PFSK-1 (cell line): ENCODE measurements at regions not wholly inside any gene's neighbourhood (a gene's known extent, or its start where the extent isn't known, plus 50 kb on each side); places are given as distances from the start of the nearest gene placed in this dataset.

Experiments
- FOXP2 ChIP-seq: optimal IDR thresholded peaks from 2 replicates; pipeline ENCODE3; 2011; ENCODE audit warnings: borderline replicate concordance, control low read depth, inconsistent platforms; ENCODE audit not compliant: insufficient read depth; ENCODE audit errors: extremely low read length, extremely low read depth
- POLR2AphosphoS5 ChIP-seq: IDR thresholded peaks from 2 replicates; pipeline ENCODE4 v1.6.1; 2012; ENCODE audit warnings: low read depth, mild to moderate bottlenecking, control low read depth, low read length, moderate library complexity
- SIN3A ChIP-seq: IDR thresholded peaks from 2 replicates; pipeline ENCODE4 v1.6.1; 2012; ENCODE audit warnings: mild to moderate bottlenecking, low read length, moderate library complexity, borderline replicate concordance; ENCODE audit not compliant: insufficient read depth
- TAF1 ChIP-seq: IDR thresholded peaks from 2 replicates; pipeline ENCODE4 v1.6.1; 2012; ENCODE audit warnings: low read length, control low read depth, borderline replicate concordance; ENCODE audit not compliant: insufficient read depth
- TF ChIP-seq, protein P1 (sequence below), 2 experiments: IDR thresholded peaks; 2 replicates each; pipeline versions ENCODE4 v1.6.1 to v1.8.0; 2011 to 2012; ENCODE audit warnings: low read depth in 2 of 2, low read length in 2 of 2, control low read depth in 1 of 2, inconsistent platforms in 1 of 2, mild to moderate bottlenecking in 1 of 2, moderate library complexity in 1 of 2; ENCODE audit not compliant: insufficient read depth in 1 of 2

DNA sequence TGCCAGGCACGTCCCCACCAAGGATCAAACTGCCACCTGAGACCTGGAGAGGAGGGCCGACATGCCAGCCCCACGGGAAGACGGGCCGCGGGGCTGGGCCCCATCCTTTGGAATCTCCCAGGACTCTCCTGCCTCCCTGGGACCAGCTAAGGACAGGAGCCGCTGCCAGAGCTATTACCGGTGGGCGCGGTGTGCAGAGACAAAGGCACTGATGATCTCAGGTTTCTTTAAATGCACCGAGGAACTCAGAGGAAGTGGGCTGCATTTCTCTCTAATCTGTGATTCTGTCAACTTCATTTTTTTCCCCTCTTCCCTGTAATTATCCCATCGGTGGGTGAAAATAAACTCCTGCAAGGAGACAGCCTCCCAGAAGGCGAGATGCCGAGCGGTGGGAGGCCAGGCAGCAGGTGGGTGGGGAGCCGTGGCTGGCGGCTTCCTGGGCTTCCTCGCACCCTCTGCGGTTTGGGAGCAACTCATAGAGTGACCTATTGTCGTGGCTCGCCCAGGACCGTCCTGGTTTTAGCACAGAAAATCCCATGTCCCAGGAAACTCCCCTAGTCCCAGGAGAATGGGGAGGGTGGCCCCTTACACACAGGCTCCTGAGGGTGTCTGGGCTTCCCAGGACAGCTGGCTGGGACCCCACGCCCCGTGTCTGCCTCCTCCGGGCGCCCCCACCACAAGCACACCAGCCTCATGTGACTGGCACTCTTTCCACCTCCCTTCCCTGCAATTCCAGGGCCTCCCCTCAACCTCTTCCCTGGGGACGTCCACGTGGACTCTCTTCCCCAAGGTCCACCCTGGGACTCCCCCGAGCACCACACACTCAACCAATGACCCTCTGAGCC is 62.3 kb upstream of the ADRA2C start:
- no peak for TF ChIP-seq TAF1
- TF ChIP-seq, protein P1, sequence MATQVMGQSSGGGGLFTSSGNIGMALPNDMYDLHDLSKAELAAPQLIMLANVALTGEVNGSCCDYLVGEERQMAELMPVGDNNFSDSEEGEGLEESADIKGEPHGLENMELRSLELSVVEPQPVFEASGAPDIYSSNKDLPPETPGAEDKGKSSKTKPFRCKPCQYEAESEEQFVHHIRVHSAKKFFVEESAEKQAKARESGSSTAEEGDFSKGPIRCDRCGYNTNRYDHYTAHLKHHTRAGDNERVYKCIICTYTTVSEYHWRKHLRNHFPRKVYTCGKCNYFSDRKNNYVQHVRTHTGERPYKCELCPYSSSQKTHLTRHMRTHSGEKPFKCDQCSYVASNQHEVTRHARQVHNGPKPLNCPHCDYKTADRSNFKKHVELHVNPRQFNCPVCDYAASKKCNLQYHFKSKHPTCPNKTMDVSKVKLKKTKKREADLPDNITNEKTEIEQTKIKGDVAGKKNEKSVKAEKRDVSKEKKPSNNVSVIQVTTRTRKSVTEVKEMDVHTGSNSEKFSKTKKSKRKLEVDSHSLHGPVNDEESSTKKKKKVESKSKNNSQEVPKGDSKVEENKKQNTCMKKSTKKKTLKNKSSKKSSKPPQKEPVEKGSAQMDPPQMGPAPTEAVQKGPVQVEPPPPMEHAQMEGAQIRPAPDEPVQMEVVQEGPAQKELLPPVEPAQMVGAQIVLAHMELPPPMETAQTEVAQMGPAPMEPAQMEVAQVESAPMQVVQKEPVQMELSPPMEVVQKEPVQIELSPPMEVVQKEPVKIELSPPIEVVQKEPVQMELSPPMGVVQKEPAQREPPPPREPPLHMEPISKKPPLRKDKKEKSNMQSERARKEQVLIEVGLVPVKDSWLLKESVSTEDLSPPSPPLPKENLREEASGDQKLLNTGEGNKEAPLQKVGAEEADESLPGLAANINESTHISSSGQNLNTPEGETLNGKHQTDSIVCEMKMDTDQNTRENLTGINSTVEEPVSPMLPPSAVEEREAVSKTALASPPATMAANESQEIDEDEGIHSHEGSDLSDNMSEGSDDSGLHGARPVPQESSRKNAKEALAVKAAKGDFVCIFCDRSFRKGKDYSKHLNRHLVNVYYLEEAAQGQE (IDR thresholded peaks at IDR 0.05; ENCODE audit: insufficient read depth in 1 of 2, low read depth in 2 of 2, low read length in 2 of 2), result no peak
- TF ChIP-seq SIN3A, result no peak
- TF ChIP-seq POLR2AphosphoS5, result no peak
- TF ChIP-seq FOXP2, result no peak

DNA sequence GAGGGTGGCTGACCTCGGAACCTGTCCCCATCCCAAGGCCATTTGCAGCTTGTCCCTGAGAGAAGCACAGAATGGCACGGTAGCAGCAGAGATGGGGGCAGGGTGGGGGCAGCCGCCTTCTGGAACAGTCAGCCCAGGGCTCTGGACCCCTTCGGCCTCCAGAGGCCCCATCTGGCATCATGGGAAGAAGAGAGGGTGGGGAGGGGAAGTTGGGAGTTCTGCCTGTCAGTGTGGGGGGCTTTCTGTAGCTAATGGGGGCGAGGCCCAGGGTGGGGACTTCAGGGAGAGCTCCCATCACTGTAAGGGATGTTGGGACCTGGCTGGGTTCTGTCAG is 62.9 kb upstream of the ADRA2C start:
- TF ChIP-seq, protein P1 (IDR thresholded peaks at IDR 0.05; ENCODE audit: insufficient read depth in 1 of 2, low read depth in 2 of 2, low read length in 2 of 2), result no peak
- no peak for TF ChIP-seq SIN3A
- no peak for TF ChIP-seq POLR2AphosphoS5
- no peak for TF ChIP-seq FOXP2
- no peak for TF ChIP-seq TAF1

DNA sequence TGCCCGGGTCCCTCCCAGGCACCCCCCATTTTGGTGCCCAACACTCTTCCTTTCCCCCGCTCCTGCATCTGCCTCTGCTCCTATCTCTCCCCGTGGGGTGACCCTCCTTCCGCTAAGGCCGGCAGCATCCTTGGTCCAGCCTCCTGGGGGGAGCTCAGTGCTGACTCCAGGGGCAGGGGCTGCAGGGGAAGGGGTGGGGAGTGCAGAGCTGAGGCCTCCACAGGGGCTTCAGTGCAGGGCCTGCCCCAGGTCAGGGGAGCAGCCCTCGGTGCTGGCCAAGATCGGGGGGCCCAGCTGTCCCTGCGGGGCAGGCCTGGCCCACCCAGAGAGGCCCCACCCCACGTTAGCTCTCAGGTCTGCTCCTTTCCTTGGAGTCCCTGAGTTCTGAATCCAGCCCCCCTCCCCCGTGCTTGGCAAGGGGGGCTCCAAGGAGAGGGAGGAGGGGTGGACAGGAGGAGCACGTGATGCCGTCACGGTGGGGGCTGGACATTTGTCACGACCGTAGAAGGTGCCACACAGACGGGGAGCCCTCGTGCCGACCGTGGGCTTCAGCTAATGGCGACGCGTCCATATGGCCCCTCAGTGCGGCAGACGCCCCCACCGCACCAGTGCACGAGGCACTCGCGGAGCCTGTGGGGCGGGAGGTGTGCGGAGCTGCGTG is 63.5 kb upstream of the ADRA2C start:
- TF ChIP-seq POLR2AphosphoS5, result no peak
- TF ChIP-seq, protein P1 (IDR thresholded peaks at IDR 0.05; ENCODE audit: insufficient read depth in 1 of 2, low read depth in 2 of 2, low read length in 2 of 2), result no peak
- no peak for TF ChIP-seq TAF1
- no peak for TF ChIP-seq FOXP2
- TF ChIP-seq SIN3A, result no peak

DNA sequence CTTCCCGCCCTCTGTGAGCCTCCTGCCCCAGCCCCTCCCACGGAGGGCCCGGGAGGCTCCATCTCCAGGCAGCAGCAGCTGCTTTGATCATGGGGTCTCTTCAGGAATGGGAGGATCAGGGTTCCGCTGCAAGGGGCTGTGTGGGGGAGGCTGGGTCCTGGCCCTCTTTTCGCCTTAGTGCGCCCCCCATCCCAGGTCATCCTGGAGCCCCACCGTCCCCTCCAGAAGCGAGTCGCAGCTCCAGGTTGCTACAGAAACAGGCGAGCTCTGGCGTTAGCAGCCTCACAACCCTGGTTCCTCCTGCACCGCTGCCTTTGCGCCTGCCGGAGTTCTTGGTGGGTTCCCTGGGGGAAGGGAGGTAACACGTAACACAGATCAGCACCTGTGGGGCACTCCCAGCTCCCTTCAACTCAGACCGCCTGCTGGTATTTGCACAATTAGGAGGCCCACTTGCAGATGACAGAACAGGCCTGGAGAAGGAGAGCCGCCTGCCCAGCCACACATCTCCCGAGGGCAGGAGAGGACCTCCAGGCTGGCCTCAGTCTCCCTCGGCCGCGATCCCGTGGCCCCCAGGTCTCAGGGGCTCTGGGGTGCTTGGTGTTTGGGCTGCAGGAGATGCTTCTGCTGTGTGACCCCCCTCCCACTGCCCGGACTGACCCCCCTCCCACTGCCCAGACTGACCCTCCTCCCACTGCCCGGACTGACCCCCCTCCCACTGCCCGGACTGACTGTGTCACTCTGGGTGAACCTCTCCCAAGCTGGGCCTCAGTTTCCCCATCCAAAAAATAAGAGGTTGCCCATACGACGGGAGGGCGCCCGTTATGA is 64.2 kb upstream of the ADRA2C start:
- TF ChIP-seq SIN3A, result no peak
- TF ChIP-seq, protein P1 (IDR thresholded peaks at IDR 0.05; ENCODE audit: insufficient read depth in 1 of 2, low read depth in 2 of 2, low read length in 2 of 2), result no peak
- TF ChIP-seq POLR2AphosphoS5, result no peak
- TF ChIP-seq TAF1, result no peak
- no peak for TF ChIP-seq FOXP2
